ENCODE measurements at regions not wholly inside any gene's neighbourhood (a gene's known extent, or its start where the extent isn't known, plus 50 kb on each side); places are given as distances from the start of the nearest gene placed in this dataset.

DNA sequence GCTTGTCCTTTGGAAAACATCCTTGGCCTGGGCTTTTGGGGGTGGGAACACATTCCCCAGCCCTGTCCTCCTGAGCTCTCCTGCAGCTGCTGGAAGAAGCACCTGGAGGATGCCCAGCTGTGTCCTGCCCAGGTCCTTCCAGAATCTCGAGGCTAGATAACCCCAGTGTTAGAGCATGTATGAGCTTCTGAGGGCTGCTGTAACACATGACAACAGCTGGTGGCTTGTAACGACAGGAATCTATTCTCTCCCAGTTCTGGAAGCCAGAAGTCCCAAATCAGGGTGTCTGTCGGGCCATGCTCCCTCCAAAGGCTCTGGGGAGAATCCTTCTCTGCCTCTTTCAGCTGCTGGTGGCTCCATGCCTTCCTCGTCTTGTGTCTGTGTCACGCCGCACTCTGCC is 403.6 kb upstream of the C2CD4B start:
- Histone ChIP-seq H3K9ac (ENCODE audit: low read length) (no peak overlapping the region), H3K4me2 (ENCODE audit: low read length) (no peak overlapping the region), H3K27me3 (ENCODE audit: insufficient read depth, low read depth, low read length) (no peaks in the 10 kb centered on the region), H3K27ac (ENCODE audit: low read length) (no peak overlapping the region), H3F3A (ENCODE audit: insufficient read depth, low read length, poor library complexity, severe bottlenecking) (no peaks in the 10 kb centered on the region), H3K36me3 (ENCODE audit: insufficient read depth, low read length) (no peaks in the 10 kb centered on the region), H3K79me2 (replicated peaks; ENCODE audit: insufficient read depth, low read length) (no peaks in the 10 kb centered on the region), H4K20me1 (ENCODE audit: insufficient read depth) (no peaks in the 10 kb centered on the region), H2AFZ (ENCODE audit: low read depth, low read length) (no peak overlapping the region), H3K9me2 (ENCODE audit: insufficient read depth, low read length) (no peaks in the 10 kb centered on the region), H3K9me3 (ENCODE audit: low read length) (no peaks in the 10 kb centered on the region), H3K4me3 (ENCODE audit: low read length) (no peak overlapping the region)
- no peak for TF ChIP-seq EZH2 (IDR thresholded peaks at IDR 0.05; ENCODE audit: borderline replicate concordance, insufficient read depth, low read length, poor library complexity, severe bottlenecking)
- TF ChIP-seq TAF1 (IDR thresholded peaks at IDR 0.05; ENCODE audit: low read depth), result no peak
- no peak for TF ChIP-seq POLR2AphosphoS5 (IDR thresholded peaks at IDR 0.05)
- no peak for TF ChIP-seq RAD21 (conservative IDR thresholded peaks at IDR 0.05)
- TF ChIP-seq SMC3 (conservative IDR thresholded peaks at IDR 0.05; ENCODE audit: poor library complexity), result no peak
- no peak for TF ChIP-seq EP300 (conservative IDR thresholded peaks at IDR 0.05; ENCODE audit: poor library complexity, severe bottlenecking)
- TF ChIP-seq, protein P1, sequence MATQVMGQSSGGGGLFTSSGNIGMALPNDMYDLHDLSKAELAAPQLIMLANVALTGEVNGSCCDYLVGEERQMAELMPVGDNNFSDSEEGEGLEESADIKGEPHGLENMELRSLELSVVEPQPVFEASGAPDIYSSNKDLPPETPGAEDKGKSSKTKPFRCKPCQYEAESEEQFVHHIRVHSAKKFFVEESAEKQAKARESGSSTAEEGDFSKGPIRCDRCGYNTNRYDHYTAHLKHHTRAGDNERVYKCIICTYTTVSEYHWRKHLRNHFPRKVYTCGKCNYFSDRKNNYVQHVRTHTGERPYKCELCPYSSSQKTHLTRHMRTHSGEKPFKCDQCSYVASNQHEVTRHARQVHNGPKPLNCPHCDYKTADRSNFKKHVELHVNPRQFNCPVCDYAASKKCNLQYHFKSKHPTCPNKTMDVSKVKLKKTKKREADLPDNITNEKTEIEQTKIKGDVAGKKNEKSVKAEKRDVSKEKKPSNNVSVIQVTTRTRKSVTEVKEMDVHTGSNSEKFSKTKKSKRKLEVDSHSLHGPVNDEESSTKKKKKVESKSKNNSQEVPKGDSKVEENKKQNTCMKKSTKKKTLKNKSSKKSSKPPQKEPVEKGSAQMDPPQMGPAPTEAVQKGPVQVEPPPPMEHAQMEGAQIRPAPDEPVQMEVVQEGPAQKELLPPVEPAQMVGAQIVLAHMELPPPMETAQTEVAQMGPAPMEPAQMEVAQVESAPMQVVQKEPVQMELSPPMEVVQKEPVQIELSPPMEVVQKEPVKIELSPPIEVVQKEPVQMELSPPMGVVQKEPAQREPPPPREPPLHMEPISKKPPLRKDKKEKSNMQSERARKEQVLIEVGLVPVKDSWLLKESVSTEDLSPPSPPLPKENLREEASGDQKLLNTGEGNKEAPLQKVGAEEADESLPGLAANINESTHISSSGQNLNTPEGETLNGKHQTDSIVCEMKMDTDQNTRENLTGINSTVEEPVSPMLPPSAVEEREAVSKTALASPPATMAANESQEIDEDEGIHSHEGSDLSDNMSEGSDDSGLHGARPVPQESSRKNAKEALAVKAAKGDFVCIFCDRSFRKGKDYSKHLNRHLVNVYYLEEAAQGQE (IDR thresholded peaks at IDR 0.05; ENCODE audit: borderline replicate concordance), result no peak
- TF ChIP-seq MXI1 (conservative IDR thresholded peaks at IDR 0.05; ENCODE audit: poor library complexity, severe bottlenecking), result no peak
- TF ChIP-seq, protein P2, sequence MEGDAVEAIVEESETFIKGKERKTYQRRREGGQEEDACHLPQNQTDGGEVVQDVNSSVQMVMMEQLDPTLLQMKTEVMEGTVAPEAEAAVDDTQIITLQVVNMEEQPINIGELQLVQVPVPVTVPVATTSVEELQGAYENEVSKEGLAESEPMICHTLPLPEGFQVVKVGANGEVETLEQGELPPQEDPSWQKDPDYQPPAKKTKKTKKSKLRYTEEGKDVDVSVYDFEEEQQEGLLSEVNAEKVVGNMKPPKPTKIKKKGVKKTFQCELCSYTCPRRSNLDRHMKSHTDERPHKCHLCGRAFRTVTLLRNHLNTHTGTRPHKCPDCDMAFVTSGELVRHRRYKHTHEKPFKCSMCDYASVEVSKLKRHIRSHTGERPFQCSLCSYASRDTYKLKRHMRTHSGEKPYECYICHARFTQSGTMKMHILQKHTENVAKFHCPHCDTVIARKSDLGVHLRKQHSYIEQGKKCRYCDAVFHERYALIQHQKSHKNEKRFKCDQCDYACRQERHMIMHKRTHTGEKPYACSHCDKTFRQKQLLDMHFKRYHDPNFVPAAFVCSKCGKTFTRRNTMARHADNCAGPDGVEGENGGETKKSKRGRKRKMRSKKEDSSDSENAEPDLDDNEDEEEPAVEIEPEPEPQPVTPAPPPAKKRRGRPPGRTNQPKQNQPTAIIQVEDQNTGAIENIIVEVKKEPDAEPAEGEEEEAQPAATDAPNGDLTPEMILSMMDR (IDR thresholded peaks at IDR 0.05; ENCODE audit: poor library complexity, severe bottlenecking), result no peak

DNA sequence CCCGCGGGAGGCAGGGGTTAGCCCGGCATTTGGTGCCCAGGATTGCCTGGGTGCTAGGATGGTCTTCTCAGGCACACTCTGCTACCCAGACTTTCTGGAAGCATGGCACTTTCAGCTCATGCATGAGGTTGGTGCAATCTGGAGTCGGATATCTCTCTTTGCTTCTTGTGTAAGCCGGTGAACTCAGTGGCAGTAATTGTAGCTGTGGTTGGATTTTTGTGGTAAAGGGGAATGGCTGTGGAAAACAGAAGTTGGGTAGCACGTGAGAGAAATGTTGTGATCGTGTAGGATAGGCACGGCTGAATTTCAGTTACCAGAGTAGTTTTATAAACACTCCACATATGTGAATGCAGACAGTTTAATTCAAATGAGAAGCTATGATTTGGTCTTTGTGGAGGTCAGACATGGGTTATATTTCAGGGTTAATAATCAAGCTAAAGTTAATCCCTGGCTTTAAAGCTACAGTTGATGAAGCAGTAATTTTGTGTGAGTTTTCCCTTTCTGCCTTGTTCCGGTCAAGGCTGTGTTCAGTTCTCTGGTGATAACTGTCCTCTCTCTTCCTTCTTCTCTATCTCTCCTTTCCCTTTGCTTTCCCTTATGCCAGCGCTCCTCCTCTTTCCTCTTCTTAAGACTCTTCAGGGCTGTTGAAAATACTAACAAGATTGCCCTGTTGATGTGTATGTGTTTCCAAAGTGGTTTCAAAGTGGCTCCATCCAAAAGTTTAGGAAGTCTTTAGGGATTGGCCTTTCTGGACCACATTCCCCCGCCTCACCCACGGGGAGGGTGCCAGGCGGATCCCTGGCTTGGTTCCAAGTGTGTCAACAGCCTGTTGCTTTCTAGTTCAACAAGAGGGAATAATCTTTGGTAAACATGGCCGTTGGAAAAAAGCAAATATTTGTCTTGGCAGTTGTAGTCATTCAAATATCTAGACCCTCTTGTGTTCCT is 404.6 kb upstream of the C2CD4B start:
- Histone ChIP-seq H3K27ac (ENCODE audit: low read length) (no peak overlapping the region), H3K9me3 (ENCODE audit: low read length) (no peaks in the 10 kb centered on the region), H2AFZ (ENCODE audit: low read depth, low read length) (no peak overlapping the region), H3K36me3 (ENCODE audit: insufficient read depth, low read length) (no peaks in the 10 kb centered on the region), H3F3A (ENCODE audit: insufficient read depth, low read length, poor library complexity, severe bottlenecking) (no peaks in the 10 kb centered on the region), H3K79me2 (replicated peaks; ENCODE audit: insufficient read depth, low read length) (no peaks in the 10 kb centered on the region), H3K9ac (ENCODE audit: low read length) (no peak overlapping the region), H3K4me2 (ENCODE audit: low read length) (no peak overlapping the region), H4K20me1 (ENCODE audit: insufficient read depth) (no peaks in the 10 kb centered on the region), H3K9me2 (ENCODE audit: insufficient read depth, low read length) (no peaks in the 10 kb centered on the region), H3K27me3 (ENCODE audit: insufficient read depth, low read depth, low read length) (no peaks in the 10 kb centered on the region), H3K4me3 (ENCODE audit: low read length) (no peak overlapping the region)
- no peak for TF ChIP-seq MXI1 (conservative IDR thresholded peaks at IDR 0.05; ENCODE audit: poor library complexity, severe bottlenecking)
- TF ChIP-seq SMC3 (conservative IDR thresholded peaks at IDR 0.05; ENCODE audit: poor library complexity), result no peak
- TF ChIP-seq, protein P1 (IDR thresholded peaks at IDR 0.05; ENCODE audit: borderline replicate concordance), result no peak
- TF ChIP-seq TAF1 (IDR thresholded peaks at IDR 0.05; ENCODE audit: low read depth), result no peak
- TF ChIP-seq, protein P2 (IDR thresholded peaks at IDR 0.05; ENCODE audit: poor library complexity, severe bottlenecking), result no peak
